Activated T-cell treated with anti-CD3 and anti-CD28 coated beads, Interleukin-2, amount 50 U/mL, for 1 hour (primary cell): ENCODE measurements at regions not wholly inside any gene's neighbourhood (a gene's known extent, or its start where the extent isn't known, plus 50 kb on each side); places are given as distances from the start of the nearest gene placed in this dataset.
A peak's percentile ranks its signal among the peaks of the same experiment; 100 is the strongest.
"Not testable (repeated sequence)": the region's sequence is repeated elsewhere in the genome, so short reads cannot be mapped to it uniquely, and the experiment has no call there.

Source experiments
- DNase-seq: peaks from one replicate; pipeline ENCODE4 v3.0.0-alpha.2; 2020

DNA sequence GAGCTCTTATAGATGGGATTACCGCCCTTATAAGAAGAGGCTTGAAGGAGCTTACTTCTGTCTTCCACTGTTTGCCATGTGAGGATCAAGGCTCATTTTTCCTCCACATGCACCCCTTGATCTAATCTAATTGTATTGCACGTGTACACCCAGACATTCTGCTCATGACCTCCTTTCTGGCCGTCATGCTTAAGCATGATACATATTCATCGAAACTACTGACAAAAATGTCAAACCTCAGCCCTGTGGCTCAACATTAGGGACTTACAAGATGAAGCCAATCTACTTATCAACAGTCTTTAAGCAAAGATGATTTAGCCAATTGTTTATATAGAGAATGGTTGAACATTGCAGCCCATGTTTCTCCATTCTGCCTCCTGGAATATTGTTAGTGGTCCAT lies 127.6 kb downstream of the XCL2 start:
- DNase-seq = no peak

DNA sequence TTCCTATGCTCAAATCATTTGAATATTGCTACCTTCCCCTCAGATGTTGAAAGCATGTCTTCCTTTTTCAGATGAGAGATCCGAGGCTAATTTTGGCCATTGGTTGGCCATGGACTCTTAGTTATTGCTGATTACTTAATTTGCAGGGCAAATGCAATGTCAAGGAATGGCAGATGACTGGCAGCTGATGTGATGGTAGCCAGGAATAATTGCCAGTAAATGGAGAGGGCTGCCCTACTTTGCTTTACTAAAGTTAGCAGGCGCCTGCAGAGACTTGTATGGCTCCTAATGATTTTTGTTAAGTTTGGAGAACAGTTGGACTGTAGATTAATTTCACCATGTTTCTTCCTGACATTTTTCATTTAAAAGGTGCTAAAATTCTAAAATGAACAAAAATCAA lies 128.9 kb downstream of the XCL2 start:
- DNase-seq = no peak

- DNase-seq = no peak
These were observed 129.8 kb downstream of the TBX19 start for GRCh38 chr1:168410464-168410863.

DNA sequence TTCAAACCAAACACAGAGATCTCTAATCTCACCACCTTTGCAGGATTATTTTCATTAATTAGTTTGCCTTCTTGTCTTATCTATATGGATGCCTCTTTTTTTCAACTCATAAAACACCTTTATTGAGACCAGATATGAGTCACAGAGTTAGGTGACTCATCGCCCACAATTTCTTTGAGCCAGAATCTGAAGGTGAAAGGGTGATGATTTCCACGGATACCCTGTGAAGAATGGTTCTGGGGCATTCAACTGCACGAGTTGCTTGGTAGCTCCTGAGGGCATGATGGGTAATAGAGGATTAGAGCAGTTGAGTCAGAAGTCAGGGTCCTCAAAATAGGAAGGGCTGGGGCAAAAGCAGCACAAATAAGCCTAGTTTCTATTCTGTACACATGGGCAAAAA lies 128.2 kb downstream of the TBX19 start:
- no peak for DNase-seq

GRCh38 chr1:168408539-168408865 lies 127.8 kb downstream of the TBX19 start:
- no peak for DNase-seq

DNA sequence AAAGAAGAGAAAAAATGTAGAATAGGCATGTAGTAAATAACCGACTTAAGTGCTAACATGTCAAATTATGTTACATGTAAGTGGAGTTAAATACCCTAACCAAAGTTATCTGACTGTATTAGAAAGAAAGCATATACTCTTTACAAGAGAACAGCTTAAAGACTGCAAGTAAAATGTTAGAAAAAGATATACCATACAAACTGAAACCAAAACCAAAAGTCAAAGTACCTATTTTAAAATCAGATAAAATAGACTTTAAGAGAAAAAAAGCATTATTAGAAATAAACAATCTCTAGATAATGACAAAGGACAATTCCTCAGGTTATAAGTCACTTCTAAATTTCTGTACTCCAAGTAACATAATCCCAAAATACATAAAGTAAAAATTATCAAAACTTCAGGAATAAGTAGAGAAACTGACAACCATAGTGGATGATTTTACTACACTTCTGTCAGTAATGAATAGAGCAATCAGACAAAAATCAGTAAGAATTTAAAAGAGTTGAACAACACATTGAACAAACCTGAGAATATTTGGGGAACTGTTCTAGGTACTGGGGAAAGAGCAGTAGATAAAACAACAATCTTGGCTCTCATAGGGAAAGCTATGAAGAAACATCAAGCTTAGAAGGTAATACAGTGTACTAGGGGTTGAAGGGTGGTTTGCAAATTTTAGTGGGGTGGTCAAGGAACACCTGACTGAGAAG lies 127.3 kb downstream of the TBX19 start:
- no peak for DNase-seq

DNA sequence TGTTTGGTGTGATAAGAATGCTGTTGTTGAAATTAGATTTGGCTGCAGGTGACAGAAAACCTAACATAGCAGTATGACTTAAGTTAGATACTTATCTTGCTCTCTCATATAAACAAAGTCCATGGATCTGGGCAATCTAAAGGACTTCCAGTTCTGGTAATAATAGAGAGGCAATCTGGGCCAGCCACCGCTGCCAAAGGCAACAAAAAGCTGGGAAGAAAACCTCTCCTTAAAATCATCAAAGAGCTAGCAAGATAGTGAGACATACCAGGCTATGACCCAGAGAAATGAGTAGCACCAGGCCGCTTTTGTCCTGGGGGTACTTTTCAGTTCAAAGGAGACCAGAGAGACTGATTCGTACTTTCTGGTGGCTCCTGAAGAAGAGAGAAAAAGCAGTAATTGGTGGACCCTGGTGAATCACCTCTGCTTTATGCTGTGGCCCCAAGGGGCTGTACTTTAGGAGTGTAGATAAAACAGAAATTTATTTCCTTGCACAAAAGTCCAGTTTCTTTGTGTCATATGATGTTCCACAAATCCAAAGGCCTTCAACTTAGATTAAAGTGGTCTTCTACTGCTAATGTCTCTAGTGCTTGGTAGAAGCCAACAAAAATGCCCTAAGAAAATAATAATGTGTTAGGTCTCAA lies 125.4 kb downstream of the TBX19 start:
- no peak for DNase-seq

- no peak for DNase-seq
These were observed 122.5 kb downstream of the TBX19 start for GRCh38 chr1:168403140-168403539.

DNA sequence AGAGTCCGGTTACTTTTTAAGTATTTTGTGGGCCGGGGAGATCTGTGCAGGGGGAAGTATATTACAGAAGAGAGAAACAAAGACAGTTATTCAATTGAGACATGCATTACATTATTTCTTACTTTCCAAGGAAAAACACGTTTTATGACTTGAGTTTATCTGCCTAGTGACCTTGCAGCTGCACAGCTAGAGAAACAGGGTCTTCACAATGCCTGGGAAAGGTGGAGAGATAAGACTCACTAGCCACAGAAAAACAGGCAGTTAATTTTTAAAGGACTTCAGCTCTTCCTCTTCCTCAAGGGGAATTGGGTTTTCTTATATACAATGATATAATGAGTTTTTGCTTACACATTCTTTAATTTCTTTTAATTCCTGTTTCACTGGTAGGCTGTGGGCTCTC lies 121.8 kb downstream of the TBX19 start:
- DNase-seq = not testable (repeated sequence)

DNA sequence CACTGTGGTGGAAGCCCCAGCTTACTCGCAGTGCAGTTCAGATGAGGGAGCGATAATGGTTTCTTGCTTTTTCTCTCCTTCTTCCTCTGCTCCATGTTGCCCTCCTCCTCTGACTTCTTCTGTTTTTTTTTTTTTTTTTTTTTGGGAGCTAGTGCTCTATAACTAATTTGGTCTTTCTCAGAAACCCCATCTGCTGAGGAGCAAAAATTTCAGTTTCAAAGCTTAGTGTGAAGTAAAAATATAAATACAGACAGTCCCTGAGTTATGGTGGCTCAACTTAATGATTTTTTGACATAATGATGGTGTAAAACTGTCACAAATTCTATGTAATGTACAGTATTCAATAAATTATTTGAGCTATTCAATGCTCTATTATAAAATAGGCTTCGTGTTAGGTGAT lies 120.7 kb downstream of the TBX19 start:
- DNase-seq = no peak

DNA sequence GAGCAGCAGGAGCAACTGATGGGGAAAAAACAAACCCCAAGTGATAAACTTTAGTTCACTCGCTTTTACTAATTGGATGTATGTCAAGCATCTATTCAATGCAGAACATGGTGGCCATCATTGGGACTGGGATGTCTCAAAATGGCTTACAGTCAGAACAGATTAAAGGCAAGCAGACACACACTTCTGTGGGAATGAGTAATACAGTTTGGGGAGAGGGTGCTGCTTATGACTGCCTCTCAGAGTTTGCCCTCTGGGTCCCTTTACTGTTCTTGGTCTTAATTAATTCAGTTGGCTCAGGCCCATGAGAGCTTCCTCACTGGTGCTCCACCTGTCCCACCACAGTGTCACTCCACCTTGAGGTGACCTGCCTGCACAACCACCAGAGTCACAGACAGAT lies 119.5 kb downstream of the TBX19 start:
- DNase-seq = no peak

DNA sequence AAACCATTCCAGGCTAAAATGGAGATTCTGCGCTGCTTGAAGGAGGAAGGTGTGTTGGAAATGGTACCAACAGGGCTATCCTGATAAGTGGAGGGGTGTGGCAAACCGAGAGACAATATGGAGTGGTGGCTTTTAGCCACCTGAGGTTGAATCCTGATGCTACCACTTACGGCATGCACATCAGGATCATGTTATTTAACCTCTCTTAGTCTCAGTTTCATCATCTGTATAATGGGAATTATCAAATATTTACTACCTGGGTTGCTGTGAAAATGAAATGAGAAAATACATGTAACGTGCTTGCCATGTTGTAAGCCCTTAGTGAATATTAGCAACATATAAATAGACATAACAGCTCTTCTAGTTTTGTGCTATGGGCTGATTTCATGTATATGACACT lies 117.1 kb downstream of the TBX19 start:
- no peak for DNase-seq

DNA sequence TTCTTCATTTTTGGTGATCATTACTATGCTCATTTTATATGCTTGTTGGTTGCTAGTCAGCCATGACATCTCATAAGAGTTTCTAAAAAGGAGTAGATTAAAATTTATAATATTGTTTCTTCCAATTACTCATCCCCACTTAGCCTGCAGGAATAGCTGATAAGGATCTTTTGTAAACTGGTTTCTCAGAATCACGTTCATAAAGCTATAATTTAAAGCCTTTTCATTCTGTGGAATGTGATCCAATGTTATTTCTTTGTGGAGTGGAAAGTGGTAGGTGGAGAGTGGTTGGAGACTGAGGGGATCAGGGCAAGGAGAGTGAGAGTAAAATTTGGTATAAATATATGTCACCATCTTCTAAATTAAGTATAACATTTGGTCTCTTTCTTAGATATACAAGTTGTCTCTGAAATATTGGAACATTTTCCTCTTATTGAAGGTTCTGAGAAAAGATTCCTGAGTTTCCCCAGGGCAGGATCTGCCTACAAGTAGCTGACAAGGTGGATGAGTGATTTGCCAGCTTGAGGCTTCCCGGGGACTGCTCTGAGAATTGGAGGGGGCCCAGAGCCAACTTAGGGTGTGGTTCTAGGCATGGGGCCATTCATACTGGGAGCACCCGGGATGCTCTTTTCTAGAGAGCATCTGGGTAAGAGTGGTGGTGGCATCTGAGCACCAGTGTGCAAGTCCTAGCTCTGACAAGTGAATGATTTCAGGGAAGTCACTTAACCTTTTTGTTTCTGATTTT lies 116.4 kb downstream of the TBX19 start:
- DNase-seq = no peak

GRCh38 chr1:168396508-168396907 lies 115.8 kb downstream of the TBX19 start:
- DNase-seq = no peak

GRCh38 chr1:168394858-168395257 lies 114.2 kb downstream of the TBX19 start:
- DNase-seq = no peak

DNA sequence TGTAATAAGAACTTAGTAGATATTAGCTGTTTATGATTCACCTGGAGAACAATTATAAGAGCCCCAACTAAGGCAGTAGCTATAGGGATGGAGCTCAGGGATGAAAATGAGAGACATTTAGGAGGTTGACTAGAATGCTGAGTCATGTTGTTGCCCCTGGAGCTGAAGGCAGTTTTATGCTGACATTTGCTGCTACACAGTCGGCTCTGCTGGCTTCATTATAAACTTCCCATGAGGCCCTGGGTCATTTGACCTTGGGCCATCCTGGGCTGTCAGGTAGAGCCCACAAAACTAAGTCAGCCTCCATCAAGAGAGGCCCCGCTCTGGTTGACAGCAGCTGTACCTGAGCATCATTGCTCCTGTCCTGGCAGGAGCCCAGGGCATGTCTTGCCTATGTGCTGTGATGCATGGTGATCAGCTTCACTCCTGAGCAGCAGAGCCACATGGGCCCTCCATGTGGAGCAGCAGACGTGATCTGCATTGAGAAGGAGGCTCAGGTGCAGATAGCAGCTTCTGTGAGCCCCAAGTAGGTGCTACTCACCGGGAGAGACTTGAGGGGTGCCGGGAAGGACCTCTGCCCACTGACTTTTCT lies 112.4 kb downstream of the TBX19 start:
- DNase-seq = no peak

DNA sequence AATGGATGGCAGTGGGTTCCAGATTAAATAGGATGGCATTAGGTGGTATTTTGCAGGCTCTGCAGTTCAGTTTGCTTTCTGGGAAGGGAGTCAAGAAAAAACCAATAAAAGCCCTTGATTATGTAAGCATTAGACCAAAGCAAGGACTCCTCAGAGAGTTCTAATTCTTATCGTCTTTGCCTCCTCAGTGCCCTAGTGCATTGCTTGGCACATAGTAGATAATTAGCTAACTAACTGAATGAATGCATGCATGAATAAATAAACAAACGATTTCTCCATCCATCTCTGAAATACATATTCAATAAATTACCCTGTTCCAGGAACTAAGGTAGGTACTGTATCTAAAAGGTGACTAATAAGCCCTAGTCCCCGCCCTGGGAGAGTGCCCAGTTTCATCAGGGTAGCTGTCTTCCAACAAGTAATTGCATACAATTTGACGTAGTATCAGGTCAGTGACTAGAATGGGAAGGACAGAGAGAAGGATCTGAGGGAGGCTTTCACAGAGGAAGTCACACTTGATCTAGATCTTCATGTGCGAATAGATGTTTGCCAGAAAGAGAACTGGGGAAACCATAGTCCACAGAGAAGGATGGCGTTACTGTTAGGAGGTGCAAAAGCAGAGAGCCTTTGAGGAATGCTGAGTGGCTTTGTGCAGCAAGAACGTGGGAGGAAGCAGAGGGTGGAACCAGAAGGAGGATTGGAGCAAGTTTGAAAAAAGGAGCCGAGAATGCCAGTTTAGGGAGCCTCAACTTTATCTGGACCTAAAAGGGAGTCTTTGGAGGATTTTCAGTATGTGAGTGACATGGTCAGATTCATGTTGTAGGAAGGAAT lies 111.4 kb downstream of the TBX19 start:
- DNase-seq = no peak

DNA sequence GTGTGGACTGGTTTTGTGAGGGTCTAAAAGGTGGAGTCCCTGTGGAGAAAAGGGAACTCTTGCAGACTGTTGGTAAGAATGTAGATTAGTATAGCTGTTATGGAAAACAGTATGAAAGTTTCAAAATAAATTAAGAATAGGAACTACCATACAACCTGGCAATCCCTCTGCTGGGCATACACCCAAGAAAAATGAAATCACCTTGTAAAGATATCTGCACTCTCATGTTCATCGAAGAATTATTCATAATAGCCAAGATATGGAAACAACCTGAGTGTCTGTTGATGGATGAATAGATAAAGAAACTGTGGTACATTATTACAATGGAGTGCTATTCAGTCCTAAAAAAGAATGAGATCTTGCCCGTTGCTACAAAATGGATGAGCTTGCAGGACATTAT lies 109.6 kb downstream of the TBX19 start:
- DNase-seq = no peak

GRCh38 chr1:168387781-168388760 lies 107.4 kb downstream of the TBX19 start:
- DNase-seq = no peak

DNA sequence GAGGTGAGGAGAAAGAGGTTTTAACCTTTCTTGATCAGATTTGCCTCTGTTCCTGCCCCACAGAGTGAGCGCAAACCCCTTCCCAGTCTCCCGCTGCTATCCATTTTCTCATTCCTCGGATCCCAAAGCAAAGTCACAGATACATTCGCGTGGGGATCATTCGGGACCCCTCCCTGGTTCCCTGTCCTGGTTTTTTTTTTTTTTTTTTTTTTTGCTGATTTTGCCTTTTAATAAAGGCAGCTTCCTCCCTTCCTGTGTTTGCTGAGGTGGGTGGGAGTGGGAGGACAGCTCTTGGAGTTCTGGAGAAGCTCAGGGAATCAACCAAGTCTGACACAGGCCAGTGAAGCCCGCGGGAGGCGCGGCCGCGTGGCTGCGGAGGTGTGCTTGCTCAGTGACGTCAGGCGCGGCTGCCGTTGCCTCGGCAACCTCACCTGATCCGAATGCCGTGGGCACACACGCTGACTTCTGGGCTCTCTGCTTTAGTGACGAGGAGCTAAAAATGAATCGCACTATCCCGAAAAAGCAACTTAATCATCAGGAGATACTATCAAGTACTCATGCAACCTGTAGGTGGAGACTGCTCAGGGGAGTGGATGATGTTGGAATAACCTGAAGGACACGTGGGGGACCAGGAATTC lies 106.4 kb downstream of the TBX19 start:
- peak; percentile 78 for DNase-seq

DNA sequence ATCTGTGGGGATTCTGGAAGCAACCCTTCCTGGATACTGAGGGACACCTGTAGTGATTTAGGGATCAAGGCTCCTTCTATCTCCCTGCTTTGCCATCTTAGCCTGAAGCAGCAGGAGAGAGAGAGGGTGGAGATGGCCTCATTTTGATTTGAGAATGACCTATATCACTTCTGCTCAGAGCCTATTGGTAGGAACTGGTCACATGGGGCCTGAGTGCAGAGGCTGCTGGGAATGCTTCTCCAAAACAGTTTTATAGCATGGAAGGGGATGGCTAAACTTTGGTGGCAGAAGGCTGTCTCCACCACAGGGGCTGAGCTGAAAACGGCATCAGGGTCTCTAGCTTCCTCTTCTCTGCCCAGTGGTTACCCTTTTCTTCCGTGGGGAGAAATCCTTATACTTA lies 105.8 kb downstream of the TBX19 start:
- DNase-seq = no peak
